ENCODE measurements at regions not wholly inside any gene's neighbourhood (a gene's known extent, or its start where the extent isn't known, plus 50 kb on each side); places are given as distances from the start of the nearest gene placed in this dataset.

- no peaks in the 10 kb centered on the region for H3K27me3 Mint-ChIP-seq (ENCODE audit: low read depth)
- TF ChIP-seq HMGXB4 (CRISPR knock-in tag; IDR thresholded peaks at IDR 0.05), result no peak
- no peak for TF ChIP-seq ARID4B (CRISPR knock-in tag; IDR thresholded peaks at IDR 0.05; ENCODE audit: borderline replicate concordance)
- no peak for TF ChIP-seq ATF6 (CRISPR knock-in tag; IDR thresholded peaks at IDR 0.05)
- TF ChIP-seq TCF7 (CRISPR knock-in tag; IDR thresholded peaks at IDR 0.05; ENCODE audit: low read depth), result no peak
- TF ChIP-seq GRHL2 (CRISPR knock-in tag; IDR thresholded peaks at IDR 0.05; ENCODE audit: insufficient replicate concordance, severe bottlenecking), result no peak
- TF ChIP-seq NR3C1 (CRISPR knock-in tag; conservative IDR thresholded peaks at IDR 0.05; ENCODE audit: low read depth), result no peak
- no peak for TF ChIP-seq ZNF121 (CRISPR knock-in tag; IDR thresholded peaks at IDR 0.05)
- TF ChIP-seq ZBTB43 (CRISPR knock-in tag; IDR thresholded peaks at IDR 0.05), result no peak
- no peak for TF ChIP-seq ZNF425 (CRISPR knock-in tag; conservative IDR thresholded peaks at IDR 0.05)
- no peak for TF ChIP-seq JUN (CRISPR knock-in tag; IDR thresholded peaks at IDR 0.05)
- TF ChIP-seq MYBL2 (CRISPR knock-in tag; IDR thresholded peaks at IDR 0.05), result no peak
- no peak for TF ChIP-seq FOXK1 (CRISPR knock-in tag; IDR thresholded peaks at IDR 0.05)
- no peak for TF ChIP-seq MAX (CRISPR knock-in tag; IDR thresholded peaks at IDR 0.05)
- TF ChIP-seq NFE2L1 (CRISPR knock-in tag; IDR thresholded peaks at IDR 0.05), result no peak
- no peak for TF ChIP-seq E2F1 (CRISPR knock-in tag; IDR thresholded peaks at IDR 0.05)
- no peak for TF ChIP-seq CREM (CRISPR knock-in tag; IDR thresholded peaks at IDR 0.05)
- no peak for TF ChIP-seq NFYB (CRISPR knock-in tag; conservative IDR thresholded peaks at IDR 0.05; ENCODE audit: low read depth)
- no peak for TF ChIP-seq ATF2 (CRISPR knock-in tag; IDR thresholded peaks at IDR 0.05; ENCODE audit: borderline replicate concordance, low read depth)
- no peak for TF ChIP-seq TEAD1 (CRISPR knock-in tag; IDR thresholded peaks at IDR 0.05)
- ChIA-PET CTCF (no interaction called here), POLR2A (no interaction called here)
- H3K36me3 Mint-ChIP-seq, result peaks cover 24% of the 10 kb centered on the region
- no peak overlapping the region for H3K4me3 Mint-ChIP-seq
- DNase-seq (ENCODE audit: low spot score) (no peak), ATAC-seq (no peak)
- H3K27ac Mint-ChIP-seq, result no peak overlapping the region
- peaks cover 34% of the 10 kb centered on the region for H3K9me3 Mint-ChIP-seq
- H3K4me1 Mint-ChIP-seq, result peaks cover 7% of the 10 kb centered on the region
Observed at GRCh38 chr5:85549836-85550599, 1067.7 kb upstream of the COX7C start.
